Stimulated activated CD4-positive, alpha-beta T cell treated with anti-CD3 and anti-CD28 coated beads, Interleukin-1b, Interleukin-23, amount 100 ng/mL, for 24 hours (primary cell): ENCODE measurements at regions not wholly inside any gene's neighbourhood (a gene's known extent, or its start where the extent isn't known, plus 50 kb on each side); places are given as distances from the start of the nearest gene placed in this dataset.

Experiments
- DNase-seq, 4 experiments: peaks; one replicate each; pipeline ENCODE4 v3.0.0-alpha.2; 2020; ENCODE audit warnings: low read depth in 4 of 4, low spot score in 1 of 4

- DNase-seq: no peak
Measured at GRCh38 chr6:67285770-67286495, 1349.1 kb upstream of the ADGRB3 start.

DNA sequence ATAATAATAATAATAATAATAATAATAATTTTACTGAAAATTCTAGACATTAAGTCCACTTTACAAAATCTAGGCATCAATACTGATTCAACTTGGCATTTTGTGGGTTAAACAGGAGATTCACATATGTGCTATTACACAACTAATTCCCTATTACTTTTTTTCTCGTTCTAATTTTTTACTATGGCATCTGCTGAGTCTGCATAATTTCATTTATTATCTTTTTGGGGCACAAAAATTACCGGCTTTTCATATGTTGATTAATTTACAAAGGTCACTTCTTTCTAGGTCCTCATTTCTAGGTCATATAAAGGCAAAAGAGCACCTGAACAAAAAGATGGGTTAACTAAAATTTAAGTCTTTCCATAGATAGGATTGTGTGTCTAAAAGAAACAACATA lies 1357.8 kb upstream of the ADGRB3 start:
- no peak for DNase-seq

GRCh38 chr6:67265996-67266921 lies 1368.8 kb upstream of the ADGRB3 start:
- no peak for DNase-seq

DNA sequence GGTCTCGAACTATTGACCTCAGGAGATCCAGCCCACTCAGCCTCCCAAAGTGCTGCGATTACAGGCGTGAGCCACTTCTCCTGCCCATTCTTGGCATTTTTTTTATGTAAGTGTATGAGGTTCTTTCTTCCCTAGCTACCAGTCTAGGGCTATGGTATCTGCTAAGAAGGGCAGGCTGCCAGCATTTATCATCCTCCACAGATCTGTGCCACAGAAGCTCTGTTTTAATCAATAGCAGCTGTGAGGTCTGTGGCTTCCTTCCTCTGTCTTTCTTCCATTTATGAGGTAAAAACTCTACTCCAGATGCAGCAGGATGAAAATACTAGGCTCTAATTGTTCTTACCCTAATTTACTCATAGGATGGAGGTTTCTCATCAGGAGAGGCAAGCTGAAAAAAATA lies 1382.4 kb upstream of the ADGRB3 start:
- no peak for DNase-seq

- no peak for DNase-seq
Measured at GRCh38 chr6:67248077-67248476, 1387.0 kb upstream of the ADGRB3 start.

DNA sequence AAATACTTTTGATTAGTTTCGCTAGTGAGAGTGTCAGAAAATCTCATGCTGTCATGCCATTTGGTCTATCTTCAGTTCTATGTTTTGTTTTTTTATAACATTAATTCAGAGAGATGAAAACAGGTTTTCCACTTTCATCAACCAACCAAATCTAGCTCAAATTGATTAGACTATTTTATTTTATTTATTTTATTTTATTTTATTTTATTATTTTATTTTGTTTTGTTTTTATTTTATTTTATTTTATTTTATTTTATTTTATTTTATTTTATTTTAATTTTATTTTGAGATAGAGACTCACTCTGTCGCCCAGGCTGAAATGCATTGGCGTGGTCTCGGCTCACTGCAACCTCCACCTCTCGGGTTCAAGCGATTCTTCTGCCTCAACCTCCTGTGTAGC lies 1391.0 kb upstream of the ADGRB3 start:
- DNase-seq: no peak

DNA sequence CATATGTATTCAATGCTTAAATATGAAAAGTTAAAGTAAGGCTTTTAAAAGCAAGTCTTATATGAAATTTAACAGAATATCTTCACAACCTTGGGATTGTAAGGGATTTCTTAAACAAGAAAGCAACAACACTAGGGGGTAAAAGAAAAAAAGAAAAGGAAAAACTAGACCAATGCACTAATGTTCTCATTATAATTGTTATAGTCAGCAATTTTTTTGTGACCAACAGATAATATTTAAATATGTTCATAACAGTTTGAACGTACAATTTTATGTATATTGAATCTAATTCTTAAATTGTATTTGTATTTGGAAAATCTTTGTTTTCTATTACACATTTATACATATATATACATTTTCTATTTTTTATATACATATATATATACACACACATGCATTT lies 1397.8 kb upstream of the ADGRB3 start:
- no peak for DNase-seq

GRCh38 chr6:67231092-67231491 lies 1404.0 kb upstream of the ADGRB3 start:
- DNase-seq: no peak

DNA sequence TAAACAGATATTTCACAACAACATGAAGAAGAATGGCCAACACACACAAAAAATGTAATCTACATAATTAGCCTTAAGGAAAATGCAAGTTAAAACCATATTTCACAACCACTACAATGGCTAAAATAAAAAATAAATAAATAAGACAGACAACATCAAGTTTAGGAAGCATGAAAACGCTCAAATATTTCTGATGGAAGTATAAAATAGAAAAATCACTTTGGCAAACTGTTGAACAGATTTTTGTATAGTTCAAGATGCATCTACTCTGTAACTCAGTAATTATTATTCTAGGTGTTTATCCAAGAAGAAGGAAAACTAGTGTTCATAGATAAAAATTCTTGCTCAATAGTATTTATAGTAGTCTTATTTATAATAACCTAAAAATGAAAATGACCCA lies 1410.1 kb upstream of the ADGRB3 start:
- DNase-seq: no peak

- no peak for DNase-seq
Measured at GRCh38 chr6:67221226-67221625, 1413.9 kb upstream of the ADGRB3 start.

- DNase-seq: no peak
Measured at GRCh38 chr6:67219346-67219745, 1415.7 kb upstream of the ADGRB3 start.

DNA sequence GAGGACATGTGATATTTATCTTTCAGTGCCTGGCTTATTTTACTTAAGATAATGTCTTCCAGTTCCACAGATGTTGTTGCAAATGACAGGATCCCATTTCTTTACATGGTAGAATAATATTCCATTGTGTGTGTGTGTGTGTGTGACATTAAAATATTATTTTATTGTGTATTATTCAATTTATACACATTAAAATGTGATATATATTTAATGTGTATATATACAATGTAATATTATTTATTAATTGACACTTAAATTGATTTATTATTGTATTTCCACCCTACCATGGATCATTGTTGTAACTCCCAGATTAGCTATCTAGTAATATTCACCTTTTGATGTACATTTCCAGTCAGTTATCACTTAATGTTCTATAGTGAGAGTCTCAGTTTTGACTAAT lies 1422.5 kb upstream of the ADGRB3 start:
- no peak for DNase-seq

DNA sequence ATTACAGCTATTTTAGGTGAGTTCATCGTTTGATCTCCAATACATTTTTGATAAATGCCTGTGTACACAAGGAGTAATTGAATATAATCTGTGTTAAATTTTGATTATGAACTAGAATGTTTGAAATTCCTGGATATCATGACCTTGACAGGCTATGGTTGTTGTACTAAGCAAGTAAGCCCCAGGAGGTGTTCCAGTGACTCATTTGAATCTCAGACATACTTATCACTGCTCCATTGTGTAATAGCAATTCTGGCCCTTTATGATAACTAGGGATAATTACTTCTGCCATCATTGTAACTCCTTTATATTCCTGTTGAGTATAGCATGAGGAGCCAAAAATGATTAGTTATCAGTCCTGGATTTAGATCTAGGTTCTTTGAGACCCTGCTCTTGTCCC lies 1424.6 kb upstream of the ADGRB3 start:
- no peak for DNase-seq

DNA sequence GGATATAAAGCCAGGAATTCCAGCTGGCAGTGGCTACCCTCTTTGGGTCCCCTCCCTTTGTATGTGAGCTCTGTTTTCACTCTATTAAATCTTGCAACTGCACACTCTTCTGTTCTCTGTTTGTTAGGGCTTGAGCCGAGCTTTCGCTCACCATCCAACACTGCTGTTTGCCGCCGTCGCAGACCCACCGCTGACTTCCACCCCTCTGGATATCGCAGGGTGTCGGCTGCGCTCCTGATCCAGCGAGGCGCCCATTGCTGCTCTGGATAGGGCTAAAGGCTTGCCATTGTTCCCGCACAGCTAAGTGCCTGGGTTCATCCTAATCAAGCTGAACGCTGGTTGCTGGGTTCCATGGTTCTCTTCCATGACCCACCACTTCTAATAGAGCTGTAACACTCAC lies 1433.5 kb upstream of the ADGRB3 start:
- no peak for DNase-seq

DNA sequence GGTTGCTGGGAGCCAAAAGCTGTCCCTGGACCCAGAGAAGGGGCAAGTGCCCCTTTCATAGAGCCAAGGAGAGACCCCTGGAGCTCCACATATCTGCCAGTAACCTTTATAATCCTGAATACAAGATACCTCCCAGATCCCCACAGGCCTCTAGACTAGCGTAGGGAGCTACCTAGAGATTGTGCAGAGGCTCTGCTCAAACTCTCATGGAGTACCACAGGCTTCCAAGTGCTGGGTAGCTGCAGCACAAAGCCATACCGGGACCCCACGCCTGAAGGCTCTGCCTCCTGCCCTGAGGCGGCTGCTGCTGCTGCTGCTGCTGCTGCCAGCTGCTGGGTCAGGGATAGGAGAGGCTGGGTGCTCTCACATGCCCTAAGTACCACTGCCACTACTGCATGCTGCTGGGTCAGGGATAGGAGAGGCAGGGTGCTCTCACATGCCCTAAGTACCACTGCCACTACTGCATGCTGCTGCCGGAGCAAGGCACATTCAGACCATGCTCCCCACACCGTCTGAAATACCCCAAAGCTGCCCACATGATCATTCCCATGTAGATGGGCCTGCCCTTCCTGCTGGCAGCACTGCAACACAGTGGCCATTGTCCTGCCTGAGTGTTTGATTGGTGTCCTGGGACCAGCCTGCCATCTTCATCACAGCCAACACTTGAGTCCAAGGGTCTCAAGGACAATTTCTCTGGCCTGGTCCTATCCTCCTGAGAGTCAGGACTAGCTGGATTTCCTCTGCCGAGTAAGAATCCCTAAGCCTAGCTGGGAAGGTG lies 1434.3 kb upstream of the ADGRB3 start:
- no peak for DNase-seq

DNA sequence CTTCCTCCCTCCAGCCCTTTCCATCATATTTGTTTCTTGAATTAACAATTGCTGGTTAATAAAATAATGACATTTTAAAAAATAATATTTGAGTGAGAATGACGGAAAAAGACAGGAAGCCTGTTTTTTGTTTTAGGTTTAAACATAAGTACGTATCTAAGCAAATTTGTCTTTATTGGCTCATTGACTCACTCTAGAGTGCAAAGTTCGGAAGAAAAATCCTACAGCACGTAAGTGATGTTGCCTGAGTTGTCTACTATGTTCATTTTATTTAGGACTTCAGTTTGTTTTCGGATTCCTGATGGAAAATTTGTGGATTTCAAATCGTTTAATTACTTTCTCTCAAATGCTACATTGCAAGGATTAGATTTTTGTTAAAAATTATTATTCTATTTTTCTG lies 1435.7 kb upstream of the ADGRB3 start:
- no peak for DNase-seq

- no peak for DNase-seq
Measured at GRCh38 chr6:67190733-67191132, 1444.3 kb upstream of the ADGRB3 start.

GRCh38 chr6:67184405-67184804 lies 1450.7 kb upstream of the ADGRB3 start:
- no peak for DNase-seq

DNA sequence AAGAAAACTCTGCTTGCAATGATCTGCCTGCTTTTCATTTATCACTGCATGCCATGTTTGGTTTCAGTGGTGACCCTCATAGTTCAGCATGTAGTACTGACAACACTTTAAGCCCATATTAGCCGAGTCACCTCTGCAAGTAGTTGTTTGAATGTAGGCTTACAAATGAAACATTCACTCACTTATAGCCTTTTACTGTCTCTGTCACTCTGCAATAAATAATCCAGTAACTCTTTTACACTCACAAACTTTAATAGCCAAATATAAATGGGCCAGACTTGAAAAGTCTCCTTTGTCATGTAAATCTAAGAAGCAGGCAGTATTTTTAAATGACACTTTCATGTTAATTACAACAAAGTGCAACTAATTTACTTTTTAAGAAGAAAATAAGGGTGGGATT lies 1460.0 kb upstream of the ADGRB3 start:
- no peak for DNase-seq

GRCh38 chr6:67165606-67166005 lies 1458.6 kb upstream of the EYS start:
- DNase-seq: no peak

DNA sequence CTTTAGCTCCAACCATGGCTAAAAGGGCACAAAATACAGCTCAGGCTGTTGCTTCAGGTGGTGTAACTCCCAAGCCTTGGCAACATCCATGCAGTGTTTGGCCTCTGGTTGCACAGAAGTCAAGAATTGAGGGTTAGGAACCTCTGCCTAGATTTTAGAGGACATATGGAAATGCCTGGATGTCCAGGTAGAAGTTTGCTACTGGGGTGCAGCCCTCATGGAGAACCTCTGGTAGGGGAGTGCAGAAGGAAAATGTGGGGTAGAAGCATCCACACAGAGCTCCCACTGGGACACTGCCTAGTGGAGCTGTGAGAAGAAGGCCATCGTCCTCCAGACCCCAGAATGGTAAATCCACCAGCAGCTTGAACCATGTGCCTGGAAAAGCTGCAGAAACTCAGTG lies 1453.8 kb upstream of the EYS start:
- DNase-seq: no peak

DNA sequence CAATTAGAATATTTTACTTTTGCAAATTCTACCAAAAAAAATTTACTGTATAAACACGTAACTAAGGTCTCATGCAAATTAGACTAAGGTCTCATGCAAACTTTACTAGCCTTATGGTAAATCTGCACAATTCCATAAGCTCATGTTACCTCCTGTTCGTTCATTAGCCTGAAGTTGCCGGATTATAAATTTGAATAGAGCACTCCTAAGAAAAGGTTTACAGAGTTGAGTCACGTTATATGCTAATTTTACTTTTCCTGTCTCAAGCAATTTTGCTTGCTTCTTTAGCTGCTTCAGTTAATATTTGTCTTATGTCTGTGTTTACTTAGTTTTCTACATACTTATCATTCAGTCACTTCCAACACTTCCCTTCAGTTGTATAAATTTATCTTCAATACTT lies 1434.0 kb upstream of the EYS start:
- DNase-seq: no peak
